GM18873 (cell line): ENCODE measurements at regions not wholly inside any gene's neighbourhood (a gene's known extent, or its start where the extent isn't known, plus 50 kb on each side); places are given as distances from the start of the nearest gene placed in this dataset.
"Not testable (repeated sequence)": the region's sequence is repeated elsewhere in the genome, so short reads cannot be mapped to it uniquely, and the experiment has no call there.

Source experiments
- ATAC-seq: cut with Tn5 transposase; IDR thresholded peaks from one replicate; pipeline ENCODE4 v1.9.1; 2021; ENCODE audit warnings: mild to moderate bottlenecking, moderate library complexity, moderate number of reproducible peaks; ENCODE audit not compliant: unreplicated experiment, low FRiP score

- ATAC-seq: not testable (repeated sequence)
Observed at GRCh38 chr4:24177443-24177842, 287.6 kb upstream of the PPARGC1A start.

DNA sequence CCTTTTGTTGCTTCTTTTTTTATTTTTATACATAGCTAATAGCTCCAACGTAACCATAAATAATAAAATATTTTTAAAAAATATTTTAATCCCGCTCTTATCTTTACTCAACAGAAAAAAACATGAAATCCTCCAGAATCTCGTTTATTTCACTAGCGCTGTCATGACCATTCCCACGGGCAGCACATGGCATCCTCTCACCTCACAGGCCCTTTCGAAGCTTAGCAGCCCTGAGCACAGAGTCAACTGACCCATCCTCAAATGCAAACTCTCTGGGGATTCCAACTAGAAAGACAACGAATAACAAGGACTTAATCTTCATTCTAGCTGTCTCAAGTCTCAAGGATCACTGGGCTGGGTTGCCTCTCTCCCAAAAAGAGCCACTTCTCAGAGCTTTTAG, 285.9 kb upstream of the PPARGC1A start:
- ATAC-seq: no peak

DNA sequence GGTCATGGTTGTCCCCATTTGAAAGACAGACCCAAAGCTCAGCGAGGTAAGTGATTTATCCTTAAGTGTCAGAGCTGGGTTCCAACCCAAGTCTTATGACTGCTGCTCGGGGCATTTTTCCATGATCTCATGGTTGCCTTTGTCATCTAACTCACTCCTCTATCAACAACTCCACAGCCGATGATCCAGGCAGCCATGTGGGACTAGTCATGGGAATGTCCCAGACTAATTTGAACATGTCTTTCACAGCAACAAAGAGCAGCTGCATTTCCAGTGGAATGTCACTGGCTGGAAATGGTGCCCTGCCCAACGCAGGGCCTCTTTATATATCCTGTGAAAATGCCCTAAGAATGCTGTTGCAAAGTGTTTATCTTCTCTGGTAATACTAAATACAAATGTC, 284.8 kb upstream of the PPARGC1A start:
- no peak for ATAC-seq

DNA sequence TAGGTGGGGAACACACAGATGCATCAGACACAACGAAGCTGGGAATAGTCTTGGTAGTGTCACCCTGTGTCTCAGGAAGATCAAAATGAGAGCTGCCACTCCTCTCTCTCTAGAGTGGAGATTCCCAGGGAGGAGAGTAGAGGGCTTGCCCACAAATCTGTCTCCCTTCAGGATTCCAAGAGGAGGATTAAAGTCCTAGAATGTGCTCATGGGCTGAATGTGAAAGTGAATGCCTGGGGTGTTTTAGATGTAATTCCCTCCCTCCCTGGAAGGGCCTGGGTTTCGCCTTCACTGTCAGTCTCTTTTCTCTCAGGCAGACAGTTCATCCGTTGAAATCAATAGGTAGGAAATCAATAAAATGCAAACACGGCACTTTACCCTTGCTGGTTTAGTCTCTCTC, 282.6 kb upstream of the PPARGC1A start:
- ATAC-seq: no peak

GRCh38 chr4:24169956-24170355, 280.1 kb upstream of the PPARGC1A start:
- no peak for ATAC-seq

- ATAC-seq: no peak
Observed at GRCh38 chr4:24168658-24169057, 278.8 kb upstream of the PPARGC1A start.

GRCh38 chr4:24166501-24166900, 276.7 kb upstream of the PPARGC1A start:
- no peak for ATAC-seq

- ATAC-seq: no peak
Observed at GRCh38 chr4:24164797-24165196, 274.9 kb upstream of the PPARGC1A start.

GRCh38 chr4:24164054-24164693, 274.3 kb upstream of the PPARGC1A start:
- ATAC-seq: no peak

DNA sequence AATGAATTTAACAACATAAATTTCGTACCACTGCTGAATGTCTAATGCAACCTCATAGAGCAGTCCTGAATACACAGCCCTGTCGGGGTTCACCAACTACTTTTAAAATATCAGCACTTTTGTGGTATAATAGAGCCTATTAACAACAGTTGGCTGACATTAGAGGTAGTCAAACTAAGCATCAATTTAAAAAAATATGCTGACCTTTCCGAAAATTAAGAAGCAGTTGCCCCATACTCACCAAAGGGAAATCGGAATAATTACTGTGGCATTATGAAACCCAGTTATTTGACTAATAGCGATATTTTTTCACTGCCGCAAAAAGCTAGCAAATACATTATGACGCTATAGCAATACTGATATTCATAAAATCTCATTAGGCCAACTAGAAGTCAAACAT, 273.5 kb upstream of the PPARGC1A start:
- ATAC-seq: no peak

- no peak for ATAC-seq
Observed at GRCh38 chr4:24160358-24160757, 270.5 kb upstream of the PPARGC1A start.

GRCh38 chr4:24158031-24158430, 268.2 kb upstream of the PPARGC1A start:
- ATAC-seq: no peak

DNA sequence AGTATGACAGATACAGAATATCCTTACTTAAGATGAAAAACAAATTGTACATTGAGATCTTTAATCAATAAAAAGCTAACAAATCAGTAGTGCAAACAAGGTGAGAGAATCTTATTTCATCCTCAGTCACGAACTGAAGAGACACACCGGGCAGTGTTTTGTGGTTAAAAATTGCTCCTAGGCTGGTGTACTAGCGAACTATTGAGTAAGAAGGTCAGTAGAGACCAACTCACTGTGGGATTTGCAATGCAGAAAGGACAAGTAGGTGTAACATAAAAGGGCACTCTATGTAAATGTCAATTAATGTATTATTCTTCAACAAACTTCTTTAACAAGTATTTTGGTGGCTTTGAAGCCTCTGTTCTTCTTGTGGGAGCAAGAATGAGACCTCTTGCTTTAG, 260.2 kb upstream of the PPARGC1A start:
- no peak for ATAC-seq

DNA sequence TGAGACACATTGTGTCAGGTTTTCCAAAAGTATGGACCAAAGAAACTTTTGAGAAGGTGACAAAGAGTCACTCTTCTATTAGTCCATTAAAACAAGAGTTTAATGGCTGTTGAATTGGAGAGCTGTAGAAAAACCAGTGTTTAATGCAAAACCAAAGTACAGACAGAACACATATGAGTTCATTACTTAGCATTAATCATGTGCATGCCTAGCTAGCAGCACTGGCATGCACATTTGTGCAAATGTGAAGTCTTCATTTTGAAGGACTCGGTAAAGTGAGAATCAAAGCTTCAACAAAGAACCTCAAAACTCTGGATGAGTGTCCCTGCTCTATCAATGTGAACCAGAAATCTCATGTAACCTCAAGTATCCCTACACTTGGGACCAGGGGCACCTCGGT, 256.3 kb upstream of the PPARGC1A start:
- no peak for ATAC-seq

- no peak for ATAC-seq
Observed at GRCh38 chr4:24145591-24145990, 255.7 kb upstream of the PPARGC1A start.

- ATAC-seq: no peak
Observed at GRCh38 chr4:24144381-24144780, 254.5 kb upstream of the PPARGC1A start.

DNA sequence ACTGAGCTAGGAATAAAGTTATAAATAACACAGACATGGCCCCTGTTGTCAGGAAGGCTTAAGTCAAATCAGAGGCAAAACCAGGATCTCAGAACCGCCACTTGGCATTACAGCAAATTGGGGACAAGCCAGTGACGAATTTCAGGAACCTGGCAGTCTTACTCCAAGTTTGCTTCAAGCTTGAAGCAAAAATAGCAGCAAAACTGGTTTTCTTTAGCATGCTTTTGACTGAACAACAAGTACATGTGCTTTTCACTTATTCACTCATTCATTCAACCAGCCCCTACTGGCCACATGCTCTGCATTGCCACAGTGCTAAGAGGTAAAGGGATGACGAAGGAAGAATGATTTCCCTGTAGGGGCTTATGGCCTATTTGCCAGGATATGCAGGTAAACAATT, 253.9 kb upstream of the PPARGC1A start:
- no peak for ATAC-seq

DNA sequence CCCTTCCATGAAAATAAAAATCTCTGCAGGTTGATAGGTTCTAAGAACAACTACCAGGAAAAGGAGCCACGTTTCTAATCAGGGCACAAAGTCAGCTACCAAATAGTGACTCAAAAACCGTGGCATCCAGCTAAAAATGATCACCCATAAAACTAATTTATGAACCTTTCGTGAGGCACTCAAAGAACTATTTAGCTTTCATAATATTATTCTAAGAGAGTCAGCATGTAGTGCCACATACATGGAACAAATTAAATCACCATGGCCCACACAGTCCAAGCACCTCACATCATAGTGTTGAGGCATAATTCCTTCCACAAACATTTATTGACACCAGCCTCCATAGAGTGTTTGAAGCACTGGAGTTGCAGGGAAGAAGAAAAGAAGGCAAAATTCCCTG, 252.0 kb upstream of the PPARGC1A start:
- no peak for ATAC-seq

GRCh38 chr4:24140892-24141291, 251.0 kb upstream of the PPARGC1A start:
- no peak for ATAC-seq

GRCh38 chr4:24137671-24138601, 248.1 kb upstream of the PPARGC1A start:
- ATAC-seq: no peak

GRCh38 chr4:24131954-24132673, 242.3 kb upstream of the PPARGC1A start:
- ATAC-seq: no peak
